HG02678 (cell line): ENCODE measurements at regions not wholly inside any gene's neighbourhood (a gene's known extent, or its start where the extent isn't known, plus 50 kb on each side); places are given as distances from the start of the nearest gene placed in this dataset.

Experiments
- ATAC-seq: cut with Tn5 transposase; IDR thresholded peaks from one replicate; pipeline ENCODE4 v1.9.1; 2021; ENCODE audit warnings: mild to moderate bottlenecking, moderate library complexity; ENCODE audit not compliant: unreplicated experiment

DNA sequence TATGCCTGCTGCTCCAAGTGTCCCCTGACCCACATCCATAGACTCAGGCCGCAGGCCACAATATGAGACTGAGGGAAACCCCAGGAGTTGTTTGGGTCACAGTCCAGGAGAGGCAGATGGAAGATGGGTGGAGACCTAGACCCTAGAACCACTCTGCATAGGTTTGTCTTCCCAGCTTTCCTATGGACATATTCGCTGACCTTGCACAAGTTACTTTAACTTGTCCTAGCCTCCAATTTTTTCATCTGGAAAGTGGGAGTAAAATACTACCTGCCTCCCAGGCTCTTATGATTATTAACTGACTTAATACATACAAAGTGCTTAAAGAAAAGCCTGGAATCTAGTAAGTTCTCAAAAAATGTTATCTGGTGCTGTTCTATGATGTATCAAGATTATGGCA lies 157.1 kb upstream of the IFNG-AS1 start:
- no peak for ATAC-seq

DNA sequence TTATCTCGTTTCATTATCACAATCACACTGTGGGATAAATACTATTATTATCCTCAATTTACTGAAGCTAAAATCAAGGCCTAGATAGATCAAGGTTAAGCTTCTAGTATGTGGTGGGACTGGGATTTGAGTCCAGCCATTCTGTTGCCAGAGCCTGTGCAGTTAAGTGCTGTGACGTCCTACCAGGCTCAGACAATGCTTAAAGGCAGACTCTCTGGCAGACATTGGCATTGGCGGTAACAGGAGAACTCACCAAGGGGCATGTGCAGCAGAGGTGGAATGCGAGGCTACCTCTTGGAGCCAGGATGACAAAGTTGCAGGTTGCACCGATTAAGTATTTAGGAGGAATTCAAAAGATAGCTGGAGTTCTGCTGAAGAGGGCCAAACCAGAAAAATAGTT lies 155.6 kb upstream of the IFNG-AS1 start:
- ATAC-seq = no peak

DNA sequence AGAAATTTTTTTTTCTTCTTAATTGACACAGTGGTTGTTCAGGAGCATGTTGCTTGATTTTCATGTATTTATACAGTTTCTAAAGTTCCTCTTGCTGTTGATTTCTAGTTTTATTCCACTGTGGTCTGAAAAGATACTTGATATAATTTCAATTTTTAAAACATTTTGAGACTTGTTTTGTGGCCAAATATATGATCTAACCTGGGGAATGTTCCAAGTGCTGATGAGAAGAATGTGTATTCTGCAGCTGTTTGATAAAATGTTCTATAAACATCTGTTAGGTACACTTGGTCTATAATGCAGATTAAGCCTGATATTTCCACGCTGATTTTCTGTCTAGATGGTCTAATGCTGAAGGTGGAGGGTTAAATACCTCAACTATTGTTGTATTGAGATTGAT lies 151.4 kb upstream of the IFNG-AS1 start:
- ATAC-seq = no peak

DNA sequence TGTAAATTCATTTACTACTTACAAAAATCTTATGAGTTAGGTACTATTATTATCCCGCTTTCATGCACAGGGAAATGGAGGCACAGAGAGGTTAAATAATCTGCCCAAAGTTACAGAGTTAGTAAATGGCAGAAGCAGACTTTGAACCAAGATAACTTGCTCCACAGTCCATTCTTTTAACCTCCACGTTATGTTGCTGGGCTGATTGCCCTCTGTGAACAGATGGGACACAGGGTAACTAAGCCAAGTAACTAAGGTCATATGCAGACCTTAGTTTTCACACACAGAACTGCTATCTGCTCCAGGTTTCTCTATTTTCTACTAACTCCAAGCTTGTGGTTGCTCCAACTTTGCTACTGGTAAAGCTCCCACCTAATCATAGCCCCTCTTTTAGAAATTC lies 147.1 kb upstream of the IFNG-AS1 start:
- no peak for ATAC-seq

DNA sequence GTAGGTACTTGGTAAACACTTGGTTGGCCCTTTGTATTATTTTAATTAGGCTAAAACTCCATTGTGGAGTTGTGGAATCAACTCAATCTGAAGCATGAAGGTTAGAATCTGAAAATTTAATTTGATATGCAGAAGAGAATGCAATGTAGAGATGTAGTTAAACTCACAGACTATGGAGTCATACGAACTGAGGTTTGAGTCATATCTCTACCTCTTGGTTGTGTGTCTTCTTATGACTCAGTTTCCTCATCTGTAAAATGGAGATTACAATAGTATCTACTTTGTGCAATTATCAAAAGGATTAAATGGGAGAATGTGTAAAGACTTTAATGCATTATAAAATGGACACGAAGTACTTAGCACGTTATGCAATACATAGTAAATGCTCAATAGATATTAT lies 146.0 kb upstream of the IFNG-AS1 start:
- ATAC-seq = no peak

DNA sequence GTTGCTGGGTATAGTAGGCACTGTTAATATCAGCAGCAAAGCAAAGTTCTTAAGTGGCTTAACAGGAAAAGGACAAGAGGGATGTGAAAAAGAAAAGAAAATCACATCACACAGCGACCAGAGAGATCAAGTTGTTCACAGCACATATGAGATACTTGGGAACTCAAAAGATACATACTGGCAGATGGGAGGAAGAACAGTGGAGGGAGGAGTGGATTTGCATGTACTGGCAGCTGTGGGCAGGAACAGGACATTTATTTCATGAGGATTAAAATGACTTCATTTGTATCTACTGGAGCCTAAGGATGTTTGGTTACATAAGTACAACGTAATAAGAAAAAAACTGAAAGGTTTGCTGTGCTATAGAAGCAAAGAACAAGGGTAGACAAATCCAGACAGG lies 136.5 kb upstream of the IFNG-AS1 start:
- ATAC-seq = no peak

DNA sequence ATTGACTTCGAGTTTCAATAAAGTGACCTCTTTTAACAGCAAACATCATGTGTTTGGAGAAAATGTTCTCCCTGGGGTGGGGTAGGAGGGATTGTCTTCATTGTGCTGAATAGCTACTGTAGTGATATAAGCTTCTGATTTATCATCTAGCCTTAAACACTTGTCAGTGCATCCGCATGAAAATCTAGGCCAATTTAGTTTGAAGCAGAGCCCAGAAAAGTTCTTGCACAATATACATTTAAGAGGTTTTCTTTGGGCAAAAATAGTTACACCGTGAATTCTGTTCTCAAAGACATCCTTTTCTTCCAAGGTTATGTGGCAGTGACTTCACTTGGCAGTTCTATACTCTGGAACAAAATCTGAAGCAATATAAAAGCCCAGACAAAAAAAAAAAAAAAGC lies 136.0 kb upstream of the IFNG-AS1 start:
- ATAC-seq = no peak

DNA sequence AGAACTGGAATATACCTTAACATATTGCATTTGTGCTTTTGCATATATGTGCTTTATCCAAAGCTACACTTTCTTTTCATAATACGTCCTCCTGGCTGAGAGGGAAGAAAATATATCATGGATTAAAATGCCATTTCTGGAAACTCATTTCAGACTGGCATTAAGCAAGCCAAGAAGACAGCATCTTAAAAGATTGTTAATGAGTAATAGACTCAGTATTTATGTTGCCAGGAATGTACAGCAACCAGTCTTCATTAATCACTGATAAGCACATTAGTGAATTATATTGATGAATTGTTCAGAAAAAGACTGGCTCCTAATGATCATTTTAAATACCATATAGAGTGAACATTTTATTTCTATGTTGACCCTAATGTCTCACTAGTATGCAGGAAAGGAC lies 134.9 kb upstream of the IFNG-AS1 start:
- ATAC-seq = no peak

DNA sequence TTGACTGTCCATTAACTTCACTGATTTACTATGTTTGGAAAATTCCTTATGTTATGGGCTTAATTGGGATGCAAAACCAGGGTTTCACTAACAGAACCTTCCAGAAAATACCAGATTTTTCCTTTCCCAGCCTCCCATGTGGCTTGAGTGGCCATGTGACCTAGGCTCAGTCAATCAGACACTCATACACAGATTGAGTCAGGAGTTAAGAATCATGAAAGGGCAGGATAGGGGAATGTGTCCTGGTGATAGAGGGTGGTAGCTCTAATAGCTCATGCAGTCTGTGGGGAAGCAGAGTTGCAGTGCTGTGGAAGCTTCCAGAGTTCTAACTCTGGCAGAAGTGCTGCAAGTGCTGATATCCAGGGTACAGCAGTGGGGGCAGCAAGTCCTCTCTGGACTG lies 134.1 kb upstream of the IFNG-AS1 start:
- ATAC-seq = no peak

DNA sequence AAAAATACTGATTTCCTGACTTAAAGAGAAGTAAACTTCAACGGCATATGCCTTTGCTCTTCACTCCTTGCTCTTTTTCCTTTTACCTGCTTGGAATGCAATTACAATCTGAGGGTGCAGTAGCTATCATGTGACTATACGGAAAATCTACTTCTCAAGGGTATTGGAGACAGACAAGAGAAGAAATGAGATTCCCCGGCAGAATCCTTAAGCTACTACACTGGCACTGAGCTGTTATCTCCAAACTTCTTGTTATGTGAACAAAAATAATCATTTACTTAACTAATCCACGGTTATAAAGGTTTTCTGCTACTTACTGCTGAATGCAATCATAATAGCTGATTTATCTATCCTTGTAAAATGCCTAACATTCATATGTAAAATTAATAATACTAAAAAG lies 118.0 kb upstream of the IFNG-AS1 start:
- no peak for ATAC-seq

DNA sequence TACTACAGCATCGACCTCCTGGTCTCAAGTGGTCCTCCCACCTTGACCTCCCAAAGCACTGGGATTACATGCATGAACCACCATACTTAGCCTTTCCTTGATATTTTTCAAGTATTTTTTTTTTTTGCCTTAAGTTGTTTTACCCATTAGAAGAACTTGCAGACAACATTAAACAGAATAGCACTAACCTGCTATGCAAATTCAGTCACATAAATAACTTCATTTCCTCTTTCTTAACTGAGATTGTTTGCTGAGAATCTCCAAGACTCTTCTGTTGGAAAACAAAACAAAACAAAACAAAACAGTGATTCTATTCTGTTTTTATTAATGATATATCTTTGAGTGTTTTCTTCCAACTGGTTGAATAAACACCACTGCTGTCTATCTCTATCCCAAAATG lies 115.9 kb upstream of the IFNG-AS1 start:
- no peak for ATAC-seq

DNA sequence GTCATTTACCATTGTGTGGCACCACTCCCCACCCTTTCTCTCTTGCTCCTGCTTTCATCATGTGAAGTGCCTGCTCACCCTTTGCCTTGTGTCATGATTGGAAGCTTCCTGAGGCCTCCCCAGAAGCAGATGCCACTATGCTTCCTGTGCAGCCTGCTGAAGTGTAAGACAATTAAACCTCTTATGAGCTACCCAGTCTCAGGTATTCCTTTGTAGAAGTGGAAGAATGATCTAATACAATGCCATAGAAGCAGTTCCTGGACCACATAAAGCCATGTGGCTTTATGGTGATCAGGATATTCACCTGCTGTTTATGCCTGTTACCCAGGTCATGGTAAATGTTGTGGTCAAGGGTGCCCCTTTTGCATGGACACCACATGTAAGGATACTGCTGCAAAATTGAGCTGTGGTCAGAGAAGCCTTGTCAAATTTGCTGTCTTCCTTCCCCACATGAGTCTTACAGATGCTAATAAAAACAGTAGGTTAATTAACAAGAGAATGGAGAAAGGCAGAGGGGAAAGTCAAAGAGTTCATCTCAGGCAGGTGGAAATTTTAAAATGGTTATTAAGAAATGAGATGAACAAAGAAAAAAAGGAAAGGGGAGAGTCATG lies 112.8 kb upstream of the IFNG-AS1 start:
- no peak for ATAC-seq

DNA sequence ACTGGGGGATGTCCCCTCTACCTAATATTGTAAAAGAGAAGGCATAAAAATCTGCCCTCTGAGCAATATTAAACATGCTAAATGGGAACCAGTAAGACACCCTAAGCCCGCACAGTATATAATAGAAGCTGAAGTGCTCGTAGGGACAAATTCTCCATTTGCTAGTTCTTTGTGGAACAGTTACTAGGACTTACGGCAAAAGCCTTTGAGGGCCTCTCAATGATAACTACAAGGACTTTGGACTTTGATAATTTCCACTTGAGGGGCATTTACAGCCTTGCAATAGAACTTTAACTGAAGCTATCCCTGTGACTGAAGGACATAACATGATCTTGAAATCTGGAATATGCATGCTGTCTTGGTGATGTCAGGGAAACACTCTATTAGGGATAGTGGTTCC lies 111.5 kb upstream of the IFNG-AS1 start:
- ATAC-seq = no peak

DNA sequence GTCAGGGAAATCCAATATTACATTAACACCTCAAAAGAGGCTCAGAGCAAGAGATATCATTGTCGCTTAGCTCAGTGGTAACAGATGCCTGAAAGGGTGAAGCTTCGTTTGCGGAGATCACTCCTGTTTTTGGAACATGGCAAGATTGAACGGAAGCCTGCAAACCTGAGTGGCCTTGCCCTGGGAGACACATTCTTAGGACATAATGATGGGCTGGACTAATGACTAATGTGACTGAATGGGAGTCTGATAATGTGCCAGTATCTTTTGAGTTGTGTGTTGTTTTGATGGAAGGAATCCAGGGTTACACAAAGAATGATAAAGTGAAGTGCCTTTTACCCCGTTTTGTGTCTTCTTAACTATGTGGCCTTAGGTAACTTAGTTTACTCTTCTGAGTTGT lies 109.3 kb upstream of the IFNG-AS1 start:
- ATAC-seq = no peak

DNA sequence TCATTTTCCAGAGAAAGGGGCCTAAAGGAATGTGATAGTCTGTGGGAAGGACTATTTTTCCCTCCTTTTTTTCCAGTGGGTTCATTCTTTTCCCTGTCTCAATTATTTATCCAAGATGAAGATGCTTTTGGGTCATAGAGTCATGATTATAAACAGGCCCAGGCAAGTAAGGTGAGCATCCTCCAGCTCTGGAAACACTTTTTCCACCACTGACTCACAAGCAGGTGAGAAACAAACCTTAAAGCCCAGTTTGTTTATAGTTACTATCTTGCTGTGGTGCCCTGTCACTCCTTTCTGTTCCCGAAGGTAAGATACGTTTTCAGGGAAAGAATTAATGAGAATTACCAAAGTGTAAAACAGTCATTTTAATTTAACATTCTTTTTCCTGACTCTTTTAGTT lies 107.7 kb upstream of the IFNG-AS1 start:
- no peak for ATAC-seq

DNA sequence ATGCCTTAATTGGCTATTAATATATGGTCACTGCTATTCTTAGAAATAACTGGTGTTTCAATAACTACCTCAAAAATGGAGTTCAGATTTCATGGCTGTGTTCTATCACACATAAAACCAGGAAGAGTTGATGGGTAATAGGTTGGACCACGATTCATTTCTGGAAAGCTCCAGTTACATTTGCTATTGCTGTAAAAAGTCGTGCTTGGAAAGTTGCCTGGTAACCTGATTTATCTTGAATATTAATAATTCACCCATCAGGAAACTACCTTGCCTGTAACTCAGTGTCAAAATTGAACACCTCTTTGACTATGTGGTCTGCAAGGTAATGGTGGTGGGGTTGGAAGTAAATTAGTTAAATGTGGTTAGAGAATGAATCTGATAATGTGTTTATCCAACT lies 104.7 kb upstream of the IFNG-AS1 start:
- no peak for ATAC-seq

DNA sequence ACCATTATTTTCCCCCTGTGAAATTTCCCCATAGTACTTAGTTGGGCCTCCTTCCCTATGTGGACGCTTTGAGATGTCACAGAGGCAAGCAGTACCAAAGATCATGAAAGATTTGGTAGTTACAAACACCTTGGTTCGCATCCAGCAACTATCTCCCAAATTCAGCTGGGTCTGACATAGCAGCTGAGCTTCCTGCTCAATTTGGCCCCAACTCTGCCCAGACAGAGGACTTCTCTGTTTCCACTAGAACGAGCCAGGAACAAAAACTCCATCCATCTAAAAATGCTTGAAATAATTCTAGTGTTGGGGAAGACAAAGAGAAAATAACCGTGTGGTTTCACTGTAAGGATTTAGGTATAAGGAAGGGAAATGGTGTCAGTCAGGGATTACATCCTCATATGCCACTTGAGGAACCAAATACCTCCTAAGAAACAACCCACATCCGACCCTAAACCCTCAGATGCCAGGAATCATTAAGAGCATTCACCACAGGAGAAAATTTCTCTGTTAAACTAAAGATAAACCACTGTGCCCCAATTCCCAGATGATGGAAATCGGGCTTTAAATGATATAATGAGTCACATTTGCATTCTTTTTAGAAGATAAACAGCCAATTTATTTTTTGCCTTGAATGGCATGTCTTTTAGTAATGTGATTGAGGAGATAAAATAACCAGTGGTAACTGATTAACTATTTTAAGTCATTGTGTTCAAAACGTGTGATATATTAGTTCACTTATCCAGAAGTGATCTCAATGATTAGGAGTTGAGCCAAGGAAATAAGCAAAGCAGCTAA lies 103.7 kb upstream of the IFNG-AS1 start:
- ATAC-seq = no peak

DNA sequence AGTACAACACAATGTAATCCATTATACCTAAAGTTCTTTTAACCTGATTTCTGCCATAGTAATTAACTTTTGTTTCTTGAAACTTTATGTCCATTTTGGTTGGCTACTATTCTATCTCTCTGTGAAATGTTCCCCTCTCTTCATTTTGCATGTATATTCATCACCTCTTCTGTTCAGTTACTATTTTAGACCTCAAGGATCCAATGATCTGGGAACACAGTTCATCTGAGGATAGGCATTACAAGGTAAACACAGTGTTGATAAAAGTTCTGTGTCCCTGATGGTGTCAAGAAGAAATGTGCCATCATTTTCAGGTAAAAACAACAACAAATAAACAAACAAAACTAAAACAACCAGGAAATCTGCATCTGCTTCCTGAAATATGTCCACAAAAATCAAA lies 102.2 kb upstream of the IFNG-AS1 start:
- ATAC-seq = no peak

DNA sequence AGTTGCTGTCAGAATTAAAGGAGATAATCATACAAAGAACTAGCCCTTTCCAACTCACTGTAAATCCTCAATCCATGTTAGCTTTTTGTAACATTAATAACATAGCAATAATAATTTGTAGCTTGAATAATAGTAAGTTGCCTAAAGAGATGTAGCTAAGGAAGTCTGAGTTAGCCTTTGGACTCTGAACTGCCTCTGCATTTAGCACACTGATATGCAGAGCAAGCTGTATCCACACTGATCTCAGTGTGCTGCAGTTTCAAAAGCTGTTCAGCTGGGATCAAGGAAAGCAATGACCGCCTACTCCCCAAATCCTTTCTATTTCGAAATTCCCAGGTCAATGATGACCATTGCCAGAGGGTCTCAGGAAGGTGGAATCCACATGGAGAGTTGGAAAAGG lies 99.3 kb upstream of the IFNG-AS1 start:
- ATAC-seq = no peak

DNA sequence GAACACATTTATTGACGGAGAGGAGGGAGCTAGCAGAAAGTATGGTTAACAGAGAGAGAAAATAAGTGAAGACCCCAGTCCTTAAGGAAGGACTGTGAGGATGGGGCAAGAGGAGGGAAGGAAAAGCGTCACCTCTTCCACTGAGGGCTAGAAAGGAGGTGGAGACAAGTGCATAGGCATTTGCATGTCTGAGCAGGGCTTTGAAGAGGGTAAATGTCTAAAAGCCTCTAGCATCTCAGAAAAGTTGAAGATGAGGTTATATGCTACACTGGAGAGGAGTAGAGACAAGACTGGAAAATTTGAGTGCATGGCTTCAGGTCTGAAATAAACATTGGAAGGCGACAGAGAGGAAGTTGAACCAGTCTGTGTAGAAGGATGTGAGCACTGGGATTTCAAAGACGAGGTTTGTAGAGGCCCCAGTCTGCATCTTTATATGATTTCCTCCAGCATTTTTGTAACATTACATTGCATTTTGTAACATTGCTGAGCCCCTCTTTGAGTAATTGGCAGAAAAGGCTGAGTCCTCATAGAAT lies 98.5 kb upstream of the IFNG-AS1 start:
- ATAC-seq = no peak

DNA sequence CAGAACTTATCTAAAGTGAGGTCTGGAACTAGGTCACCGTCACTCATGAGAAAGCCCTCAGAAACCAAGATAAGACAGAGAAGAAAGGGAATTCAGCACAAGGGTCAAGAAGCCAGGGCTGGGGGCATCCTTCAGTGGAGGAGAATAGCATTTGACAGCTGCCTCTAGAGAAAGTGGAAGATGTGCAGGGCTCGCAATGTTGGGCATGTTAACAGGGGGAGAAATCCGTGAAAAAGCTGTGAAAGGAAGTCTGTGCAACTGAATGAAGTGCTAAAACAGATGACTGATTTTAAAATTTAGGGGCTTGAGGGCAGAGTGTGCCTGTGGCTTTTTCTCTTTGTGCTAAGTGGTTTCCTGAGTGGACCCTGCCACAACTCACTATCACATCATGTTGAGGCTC lies 97.7 kb upstream of the IFNG-AS1 start:
- ATAC-seq = no peak

DNA sequence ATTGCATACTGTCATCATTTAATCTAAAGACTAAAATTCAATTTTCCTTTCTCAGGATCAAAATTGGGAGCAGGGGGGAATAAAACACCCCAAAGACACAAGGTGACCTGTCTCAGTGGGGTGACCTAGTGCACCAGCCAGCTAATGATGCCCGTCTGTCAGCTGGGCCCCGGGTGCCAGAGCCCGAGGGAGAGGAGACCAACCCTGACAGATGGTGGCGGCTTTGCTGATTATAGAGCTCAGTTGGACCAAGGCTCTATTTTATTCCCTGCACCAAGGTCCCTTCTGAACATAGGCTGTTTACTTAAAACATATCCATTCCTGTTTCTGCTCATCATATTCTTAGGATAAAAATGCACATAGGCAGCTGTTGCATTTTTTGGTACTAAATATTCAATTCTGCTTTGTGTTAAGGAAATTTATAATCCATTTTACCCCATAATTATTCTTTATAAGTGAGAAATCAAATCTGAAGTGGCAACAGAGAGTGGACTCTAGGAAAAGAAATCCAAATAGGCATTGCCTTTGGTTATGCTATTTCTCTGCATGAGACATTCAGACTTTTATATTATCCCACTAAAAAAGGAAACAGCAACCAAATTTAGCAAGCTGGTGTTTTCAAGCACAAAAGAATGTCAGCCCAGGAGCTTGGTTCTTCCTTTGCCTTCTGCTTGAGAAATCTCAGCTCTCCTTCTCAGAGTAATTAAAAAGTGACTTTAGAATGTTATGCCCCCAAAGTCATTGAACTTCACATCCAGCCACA lies 96.8 kb upstream of the IFNG-AS1 start:
- ATAC-seq = no peak
